H9 (cell line): ENCODE measurements at regions not wholly inside any gene's neighbourhood (a gene's known extent, or its start where the extent isn't known, plus 50 kb on each side); places are given as distances from the start of the nearest gene placed in this dataset.

Source experiments
- DNase-seq: peaks from one replicate; pipeline ENCODE4 v3.0.0-alpha.2; 2017
- H2AFZ ChIP-seq: one replicate; pipeline ENCODE4 v1.6.1; 2013; ENCODE audit warnings: mild to moderate bottlenecking, low read length, control low read depth, moderate library complexity
- H2AK5ac ChIP-seq: 2 replicates; pipeline ENCODE4 v1.6.1; 2013; ENCODE audit warnings: low read length, control low read depth, mixed read lengths; ENCODE audit not compliant: insufficient read length
- H2BK120ac ChIP-seq: one replicate; pipeline ENCODE4 v1.6.1; 2013; ENCODE audit warnings: low read depth, mild to moderate bottlenecking, low read length, control low read depth, inconsistent platforms; ENCODE audit not compliant: poor library complexity, severe bottlenecking
- H2BK12ac ChIP-seq: 2 replicates; pipeline ENCODE4 v1.6.1; 2013; ENCODE audit warnings: low read length, control low read depth, mixed read lengths, low read depth; ENCODE audit not compliant: insufficient read length
- H2BK15ac ChIP-seq: 2 replicates; pipeline ENCODE4 v1.6.1; 2013; ENCODE audit warnings: low read depth, low read length, control low read depth
- H2BK20ac ChIP-seq: one replicate; pipeline ENCODE4 v1.6.1; 2013; ENCODE audit warnings: low read depth, mild to moderate bottlenecking, low read length, control low read depth, inconsistent platforms; ENCODE audit not compliant: poor library complexity, severe bottlenecking
- H2BK5ac ChIP-seq: 2 replicates; pipeline ENCODE4 v1.6.1; 2013; ENCODE audit warnings: low read length, control low read depth, mixed read lengths; ENCODE audit not compliant: insufficient read length
- H3K14ac ChIP-seq: 2 replicates; pipeline ENCODE4 v1.6.1; 2013; ENCODE audit warnings: low read length, control low read depth; ENCODE audit not compliant: insufficient read depth
- H3K18ac ChIP-seq: 2 replicates; pipeline ENCODE4 v1.6.1; 2013; ENCODE audit warnings: low read depth, mild to moderate bottlenecking, mixed read lengths, low read length, control low read depth; ENCODE audit not compliant: insufficient read length
- H3K23ac ChIP-seq: 2 replicates; pipeline ENCODE4 v1.6.1; 2013; ENCODE audit warnings: low read length, control low read depth, mixed read lengths, low read depth; ENCODE audit not compliant: insufficient read length
- H3K23me2 ChIP-seq: 2 replicates; pipeline ENCODE4 v1.6.1; 2013; ENCODE audit warnings: low read depth, mild to moderate bottlenecking, mixed read lengths, low read length, control low read depth; ENCODE audit not compliant: insufficient read length, poor library complexity, severe bottlenecking
- H3K27ac ChIP-seq: 2 replicates; pipeline ENCODE4 v1.5.1; 2013; ENCODE audit warnings: low read length, control low read depth, mixed read lengths, low read depth; ENCODE audit not compliant: insufficient read length
- H3K27me3 ChIP-seq: 2 replicates; pipeline ENCODE4 v1.6.1; 2013; ENCODE audit warnings: low read length, control low read depth, inconsistent platforms; ENCODE audit not compliant: insufficient read depth
- H3K4ac ChIP-seq: 2 replicates; pipeline ENCODE4 v1.6.1; 2013; ENCODE audit warnings: low read depth, mild to moderate bottlenecking, control low read depth, inconsistent platforms, low read length, moderate library complexity
- H3K4me1 ChIP-seq: 2 replicates; pipeline ENCODE4 v1.6.1; 2013; ENCODE audit warnings: low read length, control low read depth, inconsistent platforms; ENCODE audit not compliant: insufficient read depth
- H3K4me2 ChIP-seq: 2 replicates; pipeline ENCODE4 v1.6.1; 2013; ENCODE audit warnings: low read length, control low read depth, mixed read lengths; ENCODE audit not compliant: insufficient read length, insufficient read depth
- H3K56ac ChIP-seq: 2 replicates; pipeline ENCODE4 v1.6.1; 2013; ENCODE audit warnings: low read depth, mild to moderate bottlenecking, mixed read lengths, low read length, control low read depth; ENCODE audit not compliant: insufficient read length
- H3K79me1 ChIP-seq: 2 replicates; pipeline ENCODE4 v1.6.1; 2013; ENCODE audit warnings: low read depth, mild to moderate bottlenecking, moderate library complexity, low read length, control low read depth, inconsistent platforms; ENCODE audit not compliant: insufficient read depth, poor library complexity, severe bottlenecking
- H3K79me2 ChIP-seq: 2 replicates; pipeline ENCODE4 v1.6.1; 2013; ENCODE audit warnings: low read length, control low read depth, inconsistent platforms; ENCODE audit not compliant: insufficient read depth
- H3K9ac ChIP-seq: 2 replicates; pipeline ENCODE4 v1.6.1; 2013; ENCODE audit warnings: low read length, control low read depth, mixed read lengths; ENCODE audit not compliant: insufficient read length; ENCODE audit errors: extremely low read depth
- H3K9me3 ChIP-seq: one replicate; pipeline ENCODE4 v1.6.1; 2013; ENCODE audit warnings: low read depth, low read length, inconsistent platforms; ENCODE audit not compliant: control insufficient read depth
- H3T11ph ChIP-seq: one replicate; pipeline ENCODE4 v1.6.1; 2013; ENCODE audit warnings: mild to moderate bottlenecking, low read length, control low read depth, inconsistent platforms
- H4K20me1 ChIP-seq: one replicate; pipeline ENCODE4 v1.6.1; 2013; ENCODE audit not compliant: control insufficient read depth, insufficient read length, insufficient read depth
- H4K5ac ChIP-seq: 2 replicates; pipeline ENCODE4 v1.6.1; 2013; ENCODE audit warnings: low read depth, mild to moderate bottlenecking, mixed read lengths, low read length, control low read depth; ENCODE audit not compliant: insufficient read length
- H4K8ac ChIP-seq: replicated peaks from 2 replicates; pipeline ENCODE4 v1.6.1; 2013; ENCODE audit warnings: low read length, control low read depth, mixed read lengths, low read depth; ENCODE audit not compliant: insufficient read length
- H4K91ac ChIP-seq: 2 replicates; pipeline ENCODE4 v1.6.1; 2013; ENCODE audit warnings: low read depth, mild to moderate bottlenecking, moderate library complexity, mixed read lengths, low read length, control low read depth; ENCODE audit not compliant: insufficient read length
- H3K27ac Mint-ChIP-seq, 3 experiments: 2 replicates in 2 of 3; 3 replicates in 1 of 3; pipeline ENCODE4 v1.8.0; 2020 to 2021; ENCODE audit warnings: mixed read lengths in 3 of 3, mild to moderate bottlenecking in 1 of 3, moderate library complexity in 1 of 3
- H3K27me3 Mint-ChIP-seq: 2 replicates; pipeline ENCODE4 v1.8.0; 2021; ENCODE audit warnings: low read depth, mild to moderate bottlenecking, moderate library complexity, mixed read lengths
- H3K36me3 Mint-ChIP-seq, 3 experiments: 2 replicates in 2 of 3; 3 replicates in 1 of 3; pipeline ENCODE4 v1.8.0; 2020 to 2021; ENCODE audit warnings: low read depth in 3 of 3, mixed read lengths in 3 of 3; ENCODE audit not compliant: insufficient read depth in 1 of 3
- H3K4me1 Mint-ChIP-seq, 2 experiments: 2 replicates each; pipeline ENCODE4 v1.8.0; 2020; ENCODE audit warnings: mixed read lengths in 2 of 2
- H3K4me3 Mint-ChIP-seq, 2 experiments: 2 replicates in 1 of 2; 3 replicates in 1 of 2; pipeline ENCODE4 v1.8.0; 2020 to 2021; ENCODE audit warnings: mild to moderate bottlenecking in 2 of 2, mixed read lengths in 2 of 2, moderate library complexity in 1 of 2
- H3K9me3 Mint-ChIP-seq, 2 experiments: 2 replicates in 1 of 2; 3 replicates in 1 of 2; pipeline ENCODE4 v1.8.0; 2020; ENCODE audit warnings: mild to moderate bottlenecking in 2 of 2, mixed read lengths in 2 of 2, moderate library complexity in 1 of 2
- whole genome bisulfite sequencing: extraction: QIAGEN DNeasy Blood & Tissue Kit; methylation state at CpG from one replicate; pipeline ENCODE4 v1.1.7; 2013; ENCODE audit warnings: missing lambda C conversion rate, low lambda C conversion rate, mixed read lengths; ENCODE audit not compliant: insufficient read length; ENCODE audit errors: extremely low coverage; 5-methylcytosine and 5-hydroxymethylcytosine counted together
- TF ChIP-seq, protein P1 (sequence below): fragments of 200-600 bp; sonication (generic); conservative IDR thresholded peaks from 3 replicates; pipeline ENCODE4 v1.8.0; 2021; ENCODE audit warnings: antibody characterized with exemption, mild to moderate bottlenecking

DNA sequence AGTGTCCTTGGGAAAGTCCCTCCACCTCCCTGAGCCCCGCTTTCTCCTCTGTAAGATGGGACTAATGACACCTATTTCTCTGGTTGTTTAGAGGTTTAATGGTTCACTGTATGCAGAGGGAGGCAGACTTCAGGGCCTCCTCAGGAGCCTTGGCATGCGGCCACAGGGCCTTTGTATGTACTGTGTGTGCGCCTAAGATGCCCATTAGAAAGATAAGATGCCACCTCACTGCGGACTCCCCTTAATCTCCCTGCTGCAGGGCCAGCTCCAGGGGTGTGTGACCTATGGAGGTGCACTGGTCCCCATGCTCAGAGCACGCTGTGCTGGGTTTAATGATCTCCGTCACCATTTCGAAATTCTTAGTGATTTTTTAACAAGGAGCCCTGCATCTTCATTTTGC is 59.3 kb downstream of the TMEM235 start:
- H3K27me3 Mint-ChIP-seq: peaks cover 5% of the 10 kb centered on the region
- no peaks in the 10 kb centered on the region for H3K23me2 ChIP-seq
- H2BK15ac ChIP-seq: no peak overlapping the region
- H2BK20ac ChIP-seq: no peak overlapping the region
- no peak overlapping the region for H2AK5ac ChIP-seq
- no peaks in the 10 kb centered on the region for H3K27me3 ChIP-seq
- H3K9me3 Mint-ChIP-seq: no peaks in the 10 kb centered on the region
- H3K9ac ChIP-seq: no peak overlapping the region
- no peaks in the 10 kb centered on the region for H3K79me1 ChIP-seq
- peaks cover 2 to 3% of the 10 kb centered on the region in 2 experiments; a peak in 3 of 4 replicates for H3K4me1 Mint-ChIP-seq
- no peak overlapping the region for H3K23ac ChIP-seq
- H3K4me2 ChIP-seq: no peak overlapping the region
- H3K79me2 ChIP-seq: no peaks in the 10 kb centered on the region
- H3K27ac Mint-ChIP-seq: no peak overlapping the region
- H2AFZ ChIP-seq: no peak overlapping the region
- no peak overlapping the region for H3K4ac ChIP-seq
- no peaks in the 10 kb centered on the region for H3K9me3 ChIP-seq
- H3T11ph ChIP-seq: no peak overlapping the region
- no peak overlapping the region for H4K91ac ChIP-seq
- H3K36me3 Mint-ChIP-seq: no peaks in the 10 kb centered on the region
- no peak overlapping the region for H2BK120ac ChIP-seq
- WGBS: no CpG with 5 or more reads among the region's 7 CpGs
- H4K20me1 ChIP-seq: no peaks in the 10 kb centered on the region
- H3K4me3 Mint-ChIP-seq: no peak overlapping the region; a peak in 1 of 5 replicates
- H2BK12ac ChIP-seq: no peak overlapping the region
- H3K18ac ChIP-seq: no peak overlapping the region
- no peaks in the 10 kb centered on the region for H3K4me1 ChIP-seq
- H2BK5ac ChIP-seq: no peak overlapping the region
- no peak overlapping the region for H3K14ac ChIP-seq
- H4K8ac ChIP-seq: no peak overlapping the region
- TF ChIP-seq, protein P1, sequence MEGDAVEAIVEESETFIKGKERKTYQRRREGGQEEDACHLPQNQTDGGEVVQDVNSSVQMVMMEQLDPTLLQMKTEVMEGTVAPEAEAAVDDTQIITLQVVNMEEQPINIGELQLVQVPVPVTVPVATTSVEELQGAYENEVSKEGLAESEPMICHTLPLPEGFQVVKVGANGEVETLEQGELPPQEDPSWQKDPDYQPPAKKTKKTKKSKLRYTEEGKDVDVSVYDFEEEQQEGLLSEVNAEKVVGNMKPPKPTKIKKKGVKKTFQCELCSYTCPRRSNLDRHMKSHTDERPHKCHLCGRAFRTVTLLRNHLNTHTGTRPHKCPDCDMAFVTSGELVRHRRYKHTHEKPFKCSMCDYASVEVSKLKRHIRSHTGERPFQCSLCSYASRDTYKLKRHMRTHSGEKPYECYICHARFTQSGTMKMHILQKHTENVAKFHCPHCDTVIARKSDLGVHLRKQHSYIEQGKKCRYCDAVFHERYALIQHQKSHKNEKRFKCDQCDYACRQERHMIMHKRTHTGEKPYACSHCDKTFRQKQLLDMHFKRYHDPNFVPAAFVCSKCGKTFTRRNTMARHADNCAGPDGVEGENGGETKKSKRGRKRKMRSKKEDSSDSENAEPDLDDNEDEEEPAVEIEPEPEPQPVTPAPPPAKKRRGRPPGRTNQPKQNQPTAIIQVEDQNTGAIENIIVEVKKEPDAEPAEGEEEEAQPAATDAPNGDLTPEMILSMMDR: no peak
- H4K5ac ChIP-seq: no peak overlapping the region
- no peak overlapping the region for H3K27ac ChIP-seq
- H3K56ac ChIP-seq: no peak overlapping the region
- no peak for DNase-seq
